GM12878 (cell line): ENCODE measurements at regions not wholly inside any gene's neighbourhood (a gene's known extent, or its start where the extent isn't known, plus 50 kb on each side); places are given as distances from the start of the nearest gene placed in this dataset.

Experiments
- CEBPZ ChIP-seq: fragments of 150-350 bp; IDR thresholded peaks from 2 replicates; pipeline ENCODE4 v1.6.1; 2016; ENCODE audit warnings: low read depth, low read length
- CTCF ChIP-seq, 3 experiments: IDR thresholded peaks in 2 of 3; conservative IDR thresholded peaks in 1 of 3; 2 replicates each; pipeline ENCODE4 v1.5.1; 2011; ENCODE audit warnings: low read depth in 3 of 3, low read length in 3 of 3, mild to moderate bottlenecking in 3 of 3, control low read depth in 2 of 3, moderate library complexity in 2 of 3, inconsistent platforms in 1 of 3, mixed read lengths in 1 of 3; ENCODE audit not compliant: control insufficient read depth in 2 of 3, insufficient read depth in 1 of 3; ENCODE audit errors: extremely low read depth in 1 of 3
- EZH2 ChIP-seq: IDR thresholded peaks from 2 replicates; pipeline ENCODE4 v1.6.1; 2012; ENCODE audit warnings: low read depth, mild to moderate bottlenecking, control low read depth, inconsistent platforms, low read length, borderline replicate concordance; ENCODE audit not compliant: control insufficient read depth
- TAF1 ChIP-seq: IDR thresholded peaks from 2 replicates; pipeline ENCODE4 v1.6.1; 2011; ENCODE audit warnings: mild to moderate bottlenecking, low read depth, low read length, borderline replicate concordance
- USF1 ChIP-seq: IDR thresholded peaks from 2 replicates; pipeline ENCODE4 v1.6.1; 2011; ENCODE audit warnings: borderline replicate concordance, low read depth, mild to moderate bottlenecking, moderate library complexity, mixed read lengths, low read length; ENCODE audit not compliant: insufficient read depth; ENCODE audit errors: extremely low read length

GRCh38 chr4:14345356-14345775, 656.9 kb upstream of the CPEB2 start:
- TF ChIP-seq EZH2: no peak
- no peak for TF ChIP-seq USF1
- TF ChIP-seq CTCF (IDR thresholded peaks at IDR 0.05 in 2 of 3, conservative IDR thresholded peaks at IDR 0.05 in 1 of 3; ENCODE audit: control insufficient read depth in 2 of 3, extremely low read depth in 1 of 3, insufficient read depth in 1 of 3, low read depth in 3 of 3, low read length in 3 of 3): no peak
- TF ChIP-seq CEBPZ: no peak
- TF ChIP-seq TAF1: no peak
